ENCODE measurements at regions not wholly inside any gene's neighbourhood (a gene's known extent, or its start where the extent isn't known, plus 50 kb on each side); places are given as distances from the start of the nearest gene placed in this dataset.

DNA sequence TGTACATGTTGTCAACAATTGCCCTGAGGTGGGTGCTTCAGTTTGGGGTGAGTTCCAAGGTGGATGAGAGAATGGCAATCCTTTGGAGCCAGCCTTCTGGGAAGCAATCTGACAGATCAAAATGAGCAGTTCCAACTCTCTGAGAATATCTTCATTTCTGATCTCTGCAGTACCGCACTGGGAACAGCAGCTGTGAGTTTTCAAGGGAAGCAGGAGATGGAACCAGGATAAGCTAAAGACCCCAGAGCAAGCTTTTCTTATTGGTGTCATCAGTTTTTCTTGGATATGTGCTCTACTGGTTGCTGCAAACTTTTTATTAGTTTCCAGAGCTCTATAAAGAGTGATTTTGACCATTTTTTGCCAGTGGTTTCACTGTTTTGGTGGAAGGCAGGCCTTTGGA is 94.7 kb downstream of the KCNJ12 start:
- TF ChIP-seq EZH2 (optimal IDR thresholded peaks at IDR 0.05; ENCODE audit: low read depth, low read length) (no peak), EZH2phosphoT487 (IDR thresholded peaks at IDR 0.05; ENCODE audit: low read length) (no peak)
- TF ChIP-seq, protein P1, sequence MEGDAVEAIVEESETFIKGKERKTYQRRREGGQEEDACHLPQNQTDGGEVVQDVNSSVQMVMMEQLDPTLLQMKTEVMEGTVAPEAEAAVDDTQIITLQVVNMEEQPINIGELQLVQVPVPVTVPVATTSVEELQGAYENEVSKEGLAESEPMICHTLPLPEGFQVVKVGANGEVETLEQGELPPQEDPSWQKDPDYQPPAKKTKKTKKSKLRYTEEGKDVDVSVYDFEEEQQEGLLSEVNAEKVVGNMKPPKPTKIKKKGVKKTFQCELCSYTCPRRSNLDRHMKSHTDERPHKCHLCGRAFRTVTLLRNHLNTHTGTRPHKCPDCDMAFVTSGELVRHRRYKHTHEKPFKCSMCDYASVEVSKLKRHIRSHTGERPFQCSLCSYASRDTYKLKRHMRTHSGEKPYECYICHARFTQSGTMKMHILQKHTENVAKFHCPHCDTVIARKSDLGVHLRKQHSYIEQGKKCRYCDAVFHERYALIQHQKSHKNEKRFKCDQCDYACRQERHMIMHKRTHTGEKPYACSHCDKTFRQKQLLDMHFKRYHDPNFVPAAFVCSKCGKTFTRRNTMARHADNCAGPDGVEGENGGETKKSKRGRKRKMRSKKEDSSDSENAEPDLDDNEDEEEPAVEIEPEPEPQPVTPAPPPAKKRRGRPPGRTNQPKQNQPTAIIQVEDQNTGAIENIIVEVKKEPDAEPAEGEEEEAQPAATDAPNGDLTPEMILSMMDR (IDR thresholded peaks at IDR 0.05; ENCODE audit: low read length) = no peak
